ENCODE measurements at regions not wholly inside any gene's neighbourhood (a gene's known extent, or its start where the extent isn't known, plus 50 kb on each side); places are given as distances from the start of the nearest gene placed in this dataset.

DNA sequence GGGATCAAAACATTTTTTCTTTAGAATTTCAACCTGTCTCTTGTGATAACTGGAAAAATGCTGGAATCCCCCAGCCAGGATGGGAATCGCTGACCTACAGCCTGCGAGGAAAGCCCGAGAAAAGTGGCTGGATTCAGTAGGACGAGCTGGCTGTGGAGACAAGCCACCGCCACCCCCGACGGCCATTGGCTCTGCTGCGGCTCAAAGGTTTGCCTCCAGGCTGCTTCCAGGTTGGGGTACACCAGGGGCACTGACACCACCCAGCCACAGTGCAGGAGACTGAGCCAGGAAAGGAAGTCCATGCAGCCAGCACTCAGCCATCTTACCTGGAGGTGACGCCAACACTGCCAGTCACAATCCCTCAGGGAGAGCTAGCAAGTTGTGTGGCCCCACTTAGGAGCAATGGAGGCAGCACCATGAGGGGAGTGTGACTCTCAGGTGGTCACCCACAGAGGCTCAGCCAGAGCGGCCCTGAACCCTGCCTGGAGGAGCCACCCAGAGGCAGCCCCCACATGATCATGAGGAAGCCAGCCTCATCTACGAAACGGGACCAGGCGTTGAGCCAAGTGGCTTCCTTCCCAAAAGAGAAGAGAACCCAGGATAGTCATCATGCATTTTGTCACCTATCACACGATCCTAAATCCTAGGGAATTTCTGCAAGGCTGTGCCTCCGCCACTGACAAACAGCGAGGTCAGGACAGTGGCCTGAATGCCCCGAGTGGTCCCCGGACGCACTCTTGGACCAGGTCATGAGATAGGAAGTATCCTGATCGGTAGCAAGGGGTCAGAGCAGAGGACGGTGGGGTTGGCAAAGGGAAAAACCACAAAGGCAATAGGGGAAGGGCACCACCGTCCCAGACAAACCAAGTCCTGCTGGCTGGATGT, 84.8 kb downstream of the RBFOX3 start:
- H3K27me3 ChIP-seq, result peaks cover 0 to 7% of the 10 kb centered on the region in 2 donors
- no peaks in the 10 kb centered on the region for H3K36me3 ChIP-seq (replicated peaks in 1 of 2; ENCODE audit: insufficient read depth in 1 of 2, low read depth in 2 of 2)
- WGBS, 2 donors, result 63 to 68% methylated on average over 15 to 22 of the region's 22 CpGs
- DNase-seq (no peak), ATAC-seq (no peak)
- no peak overlapping the region for H3K4me3 ChIP-seq
- H3K4me1 ChIP-seq, result no peaks in the 10 kb centered on the region
- TF ChIP-seq, protein P1, sequence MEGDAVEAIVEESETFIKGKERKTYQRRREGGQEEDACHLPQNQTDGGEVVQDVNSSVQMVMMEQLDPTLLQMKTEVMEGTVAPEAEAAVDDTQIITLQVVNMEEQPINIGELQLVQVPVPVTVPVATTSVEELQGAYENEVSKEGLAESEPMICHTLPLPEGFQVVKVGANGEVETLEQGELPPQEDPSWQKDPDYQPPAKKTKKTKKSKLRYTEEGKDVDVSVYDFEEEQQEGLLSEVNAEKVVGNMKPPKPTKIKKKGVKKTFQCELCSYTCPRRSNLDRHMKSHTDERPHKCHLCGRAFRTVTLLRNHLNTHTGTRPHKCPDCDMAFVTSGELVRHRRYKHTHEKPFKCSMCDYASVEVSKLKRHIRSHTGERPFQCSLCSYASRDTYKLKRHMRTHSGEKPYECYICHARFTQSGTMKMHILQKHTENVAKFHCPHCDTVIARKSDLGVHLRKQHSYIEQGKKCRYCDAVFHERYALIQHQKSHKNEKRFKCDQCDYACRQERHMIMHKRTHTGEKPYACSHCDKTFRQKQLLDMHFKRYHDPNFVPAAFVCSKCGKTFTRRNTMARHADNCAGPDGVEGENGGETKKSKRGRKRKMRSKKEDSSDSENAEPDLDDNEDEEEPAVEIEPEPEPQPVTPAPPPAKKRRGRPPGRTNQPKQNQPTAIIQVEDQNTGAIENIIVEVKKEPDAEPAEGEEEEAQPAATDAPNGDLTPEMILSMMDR (IDR thresholded peaks at IDR 0.05), result no peak
- TF ChIP-seq POLR2A (IDR thresholded peaks at IDR 0.05), result no peak
- no peak overlapping the region for H3K27ac ChIP-seq
- H3K9me3 ChIP-seq, result no peaks in the 10 kb centered on the region
- intact Hi-C loops (cut with DNase I), result no loop called here

DNA sequence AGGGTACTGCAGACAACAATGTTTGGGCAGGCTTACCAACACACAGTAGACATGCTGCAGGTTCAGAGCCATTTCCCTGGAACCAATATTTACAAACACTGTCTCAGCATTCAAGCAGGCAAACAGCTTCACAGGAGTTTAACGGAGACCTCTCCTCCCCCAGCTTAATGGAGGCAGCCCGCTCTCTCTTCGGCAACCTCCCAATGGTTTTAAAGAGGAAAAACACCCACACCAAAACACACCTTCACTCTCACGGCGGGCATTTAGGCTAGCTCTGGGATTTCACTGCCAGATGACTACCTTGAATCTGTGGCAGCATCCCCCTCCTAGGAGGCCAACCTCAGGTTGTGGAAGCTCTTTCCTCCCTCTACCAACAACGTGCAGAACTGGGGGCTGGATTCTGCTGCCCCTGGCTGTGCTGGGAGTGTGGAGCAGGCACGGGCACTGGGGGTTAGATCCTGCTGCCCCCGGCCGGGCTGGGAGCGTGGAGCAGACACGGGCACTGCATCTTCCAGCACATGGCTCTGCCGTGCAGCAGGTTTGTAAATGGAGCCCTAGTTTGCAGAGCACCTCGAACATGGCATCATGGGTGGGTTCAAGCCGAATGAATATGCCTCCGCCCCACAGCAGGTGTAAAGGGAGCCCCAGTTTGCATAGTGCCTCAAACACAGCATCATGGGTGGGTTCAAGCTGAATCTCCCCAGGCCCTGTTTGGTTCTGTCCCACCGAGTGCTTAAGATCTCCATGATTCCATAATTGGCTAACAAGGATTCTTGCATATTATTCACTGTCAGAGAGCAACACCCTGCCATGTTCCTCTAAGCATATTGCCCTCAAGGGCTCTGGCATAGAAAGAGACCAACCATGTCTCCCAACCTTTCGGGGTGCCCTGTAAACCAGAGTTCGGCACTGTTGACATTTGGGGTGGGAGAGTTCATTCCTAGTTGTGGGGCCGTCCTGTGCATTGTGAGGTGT, 86.4 kb downstream of the RBFOX3 start:
- Histone ChIP-seq H3K4me1 (no peaks in the 10 kb centered on the region), H3K27me3 (peaks cover 0 to 7% of the 10 kb centered on the region in 2 donors), H3K27ac (no peak overlapping the region), H3K36me3 (replicated peaks in 1 of 2; ENCODE audit: insufficient read depth in 1 of 2, low read depth in 2 of 2) (no peaks in the 10 kb centered on the region), H3K9me3 (no peaks in the 10 kb centered on the region), H3K4me3 (no peak overlapping the region)
- intact Hi-C loops (cut with DNase I), result no loop called here
- ATAC-seq, result no peak
- WGBS, 2 donors, result 35 to 47% methylated on average over 12 to 19 of the region's 19 CpGs
- TF ChIP-seq POLR2A (IDR thresholded peaks at IDR 0.05), result no peak
- TF ChIP-seq, protein P1 (IDR thresholded peaks at IDR 0.05), result no peak
- DNase-seq, result no peak

DNA sequence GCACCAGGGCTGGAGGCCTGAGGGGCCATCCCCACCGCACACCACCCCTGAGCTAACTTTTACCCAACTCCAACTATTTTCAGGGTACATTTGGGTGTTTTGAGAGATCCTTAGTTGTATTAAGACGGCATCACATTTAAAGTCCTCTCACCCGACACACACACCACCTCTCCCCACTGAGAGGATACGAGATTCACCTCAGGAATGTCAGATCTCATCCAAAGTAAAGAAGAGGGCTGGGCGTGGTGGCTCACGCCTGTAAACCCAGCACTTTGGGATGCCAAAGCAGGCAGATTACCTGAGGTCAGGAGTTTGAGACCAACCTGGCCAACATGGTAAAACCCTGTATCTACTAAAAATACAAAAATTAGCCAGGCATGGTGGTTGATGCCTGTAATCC, 88.4 kb downstream of the RBFOX3 start:
- H3K4me3 ChIP-seq, result no peak overlapping the region
- no peaks in the 10 kb centered on the region for H3K9me3 ChIP-seq
- intact Hi-C loops (cut with DNase I), result no loop called here
- peaks cover 0 to 7% of the 10 kb centered on the region in 2 donors for H3K27me3 ChIP-seq
- no peaks in the 10 kb centered on the region for H3K4me1 ChIP-seq
- TF ChIP-seq POLR2A (IDR thresholded peaks at IDR 0.05), result no peak
- TF ChIP-seq, protein P1 (IDR thresholded peaks at IDR 0.05), result no peak
- no peak overlapping the region for H3K27ac ChIP-seq
- 41 to 69% methylated on average over 6 of the region's 6 CpGs for WGBS, 2 donors
- DNase-seq (no peak), ATAC-seq (no peak)
- no peaks in the 10 kb centered on the region for H3K36me3 ChIP-seq (replicated peaks in 1 of 2; ENCODE audit: insufficient read depth in 1 of 2, low read depth in 2 of 2)

DNA sequence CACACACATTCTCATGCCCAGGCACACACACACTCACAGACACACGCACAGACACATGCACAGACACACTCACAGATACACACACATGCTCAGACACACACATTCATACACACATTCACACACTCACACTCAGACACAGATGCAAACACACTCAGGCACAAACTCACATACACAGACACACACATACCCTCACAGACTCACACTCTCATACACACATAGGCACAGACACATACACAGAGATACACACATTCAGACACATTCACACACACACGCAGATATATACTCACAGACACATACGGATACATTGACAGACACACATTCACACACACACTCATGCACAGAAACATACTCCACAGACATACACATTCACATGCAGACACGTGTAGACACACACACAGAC, 89.6 kb downstream of the RBFOX3 start:
- intact Hi-C loops (cut with DNase I), result no loop called here
- 62% methylated on average over 4 of the region's 4 CpGs for WGBS, 2 donors
- H3K27me3 ChIP-seq, result peaks cover 0 to 7% of the 10 kb centered on the region in 2 donors
- H3K9me3 ChIP-seq, result no peaks in the 10 kb centered on the region
- ATAC-seq, result no peak
- H3K4me1 ChIP-seq, result no peaks in the 10 kb centered on the region
- no peak overlapping the region for H3K4me3 ChIP-seq
- H3K36me3 ChIP-seq (replicated peaks in 1 of 2; ENCODE audit: insufficient read depth in 1 of 2, low read depth in 2 of 2), result no peaks in the 10 kb centered on the region
- no peak for DNase-seq
- H3K27ac ChIP-seq, result no peak overlapping the region
- TF ChIP-seq, protein P1 (IDR thresholded peaks at IDR 0.05), result no peak

All from body of pancreas (tissue), 4 donors.